ENCODE measurements at regions not wholly inside any gene's neighbourhood (a gene's known extent, or its start where the extent isn't known, plus 50 kb on each side); places are given as distances from the start of the nearest gene placed in this dataset.

- no peak for TF ChIP-seq POLR2AphosphoS5 (IDR thresholded peaks at IDR 0.05; ENCODE audit: insufficient read depth, low read depth, low read length)
- no peak for TF ChIP-seq EZH2 (IDR thresholded peaks at IDR 0.05; ENCODE audit: borderline replicate concordance, low read depth, low read length, severe bottlenecking)
- TF ChIP-seq JUN (IDR thresholded peaks at IDR 0.05; ENCODE audit: borderline replicate concordance, insufficient read depth, insufficient read length, low read depth), result no peak
- no peak for TF ChIP-seq MAX (IDR thresholded peaks at IDR 0.05; ENCODE audit: insufficient read depth, insufficient read length)
- no peak for TF ChIP-seq FOS (IDR thresholded peaks at IDR 0.05; ENCODE audit: borderline replicate concordance, insufficient read depth, low read length)
- TF ChIP-seq CTCF (IDR thresholded peaks at IDR 0.05; ENCODE audit: extremely low read depth in 1 of 2, insufficient read depth in 1 of 2, low read depth in 1 of 2, low read length in 2 of 2), result no peak
- TF ChIP-seq MYC (IDR thresholded peaks at IDR 0.05; ENCODE audit: low read depth, low read length), result no peak
- no peak for TF ChIP-seq GATA2 (IDR thresholded peaks at IDR 0.05; ENCODE audit: insufficient read depth, insufficient read length, low read depth, low read length)
- no peak for TF ChIP-seq POLR2A (IDR thresholded peaks at IDR 0.05; ENCODE audit: low read depth, low read length)
- Histone ChIP-seq H3K27ac (ENCODE audit: insufficient read depth, low read depth, low read length) (no peak overlapping the region), H3K36me3 (ENCODE audit: control insufficient read depth in 2 of 2, extremely low read depth in 1 of 2, insufficient read depth in 2 of 2, low read length in 2 of 2) (no peaks in the 10 kb centered on the region), H3K4me3 (replicated peaks in 1 of 3; ENCODE audit: insufficient read depth in 1 of 3, low read depth in 1 of 3, low read length in 3 of 3) (no peak overlapping the region), H3K9me1 (replicated peaks; ENCODE audit: control insufficient read depth, extremely low read depth, insufficient read depth, low read length) (no peaks in the 10 kb centered on the region), H3K4me1 (ENCODE audit: control insufficient read depth, extremely low read depth, insufficient read depth, low read length) (no peaks in the 10 kb centered on the region), H3K9ac (replicated peaks; ENCODE audit: extremely low read depth, insufficient read depth, low read length) (no peak overlapping the region), H3K79me2 (ENCODE audit: control insufficient read depth, insufficient read depth, low read length) (no peaks in the 10 kb centered on the region), H3K4me2 (ENCODE audit: insufficient read depth, low read length) (no peak overlapping the region), H3K27me3 (ENCODE audit: control insufficient read depth in 2 of 2, insufficient read depth in 2 of 2, low read length in 2 of 2) (no peaks in the 10 kb centered on the region), H3K9me3 (replicated peaks; ENCODE audit: control insufficient read depth, insufficient read depth, low read length) (no peaks in the 10 kb centered on the region), H4K20me1 (replicated peaks; ENCODE audit: control insufficient read depth, extremely low read depth, insufficient read depth, low read length) (no peaks in the 10 kb centered on the region), H2AFZ (ENCODE audit: low read depth, low read length) (no peak overlapping the region)
- DNase-seq (ENCODE audit: low read depth, low spot score), result no peak
- intact Hi-C loops (cut with micrococcal nuclease), result no loop called here
- dilution Hi-C loops (cut with MboI; ENCODE audit: extremely low pct_ligation_motif_present, low sequenced_read_pairs), result no loop called here
- no peak for FAIRE-seq
- ChIA-PET POLR2A (no interaction called here), CTCF (no interaction called here)
- no TSS peak for BruUV-seq (replicated peaks)
Observed at GRCh38 chr22:45065726-45066125, 55.9 kb upstream of the PHF21B start.
